ENCODE measurements at regions not wholly inside any gene's neighbourhood (a gene's known extent, or its start where the extent isn't known, plus 50 kb on each side); places are given as distances from the start of the nearest gene placed in this dataset.
"Not testable (repeated sequence)": the region's sequence is repeated elsewhere in the genome, so short reads cannot be mapped to it uniquely, and the experiment has no call there.

DNA sequence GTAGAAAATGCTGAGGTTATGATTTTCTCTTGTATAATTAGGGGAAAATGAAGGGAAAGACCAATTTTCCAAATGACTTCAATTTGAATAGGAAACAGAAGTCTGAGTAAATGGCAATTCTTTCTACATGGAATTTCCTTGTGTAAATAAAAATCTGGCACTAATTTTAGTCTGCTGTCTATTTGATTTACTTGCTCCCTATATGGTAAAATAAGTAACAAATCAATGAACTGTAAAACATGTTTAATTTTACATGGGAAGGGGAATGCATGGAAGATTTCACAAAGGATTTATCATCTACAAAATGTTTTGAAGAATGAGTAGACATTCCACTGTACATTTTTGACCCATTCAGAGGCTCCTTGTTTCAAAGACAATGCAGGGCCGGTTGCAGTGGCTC lies 811.6 kb upstream of the GOT2 start:
- DNase-seq (ENCODE audit: low read depth in 2 of 2) = peak in 1 of 2 experiments; percentile 19

DNA sequence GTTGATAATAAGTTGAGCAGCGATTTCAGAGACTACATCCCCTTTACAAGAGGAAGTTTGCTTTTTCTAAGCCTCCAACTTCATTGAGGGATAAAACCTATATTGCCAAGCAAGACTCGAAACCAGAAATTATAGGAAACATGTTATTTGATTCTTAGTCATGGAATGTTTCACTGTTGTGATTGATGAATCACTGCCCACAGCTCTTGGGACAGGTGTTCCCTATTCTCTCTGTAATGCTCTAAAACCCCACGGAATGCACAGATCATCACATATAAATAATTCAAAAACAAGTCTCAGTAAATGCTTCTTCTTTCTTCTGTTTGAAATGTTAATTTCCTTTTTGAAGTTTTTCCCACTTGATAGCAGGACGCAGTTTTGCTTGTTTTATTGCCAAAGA lies 809.5 kb upstream of the GOT2 start:
- peak; percentile 53 for DNase-seq (ENCODE audit: low read depth in 2 of 2)

DNA sequence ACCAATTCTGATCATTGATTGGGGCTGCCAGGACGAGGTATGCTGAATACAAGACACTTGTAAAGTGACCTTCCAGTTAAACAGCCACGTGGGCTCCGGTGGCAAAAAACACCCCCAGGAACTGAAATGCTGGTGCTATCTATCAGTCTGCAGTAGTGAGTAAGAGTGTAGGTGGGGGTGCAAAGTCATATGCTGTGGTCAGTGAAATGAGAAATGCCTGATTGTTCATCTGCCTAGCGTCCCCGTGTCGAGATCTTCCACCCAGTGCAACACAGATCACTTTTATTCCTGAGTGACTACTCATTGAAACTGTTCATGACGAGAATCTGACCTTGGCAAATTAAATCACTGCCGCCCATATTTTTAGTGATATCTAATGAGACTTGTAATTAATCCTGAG lies 806.5 kb upstream of the GOT2 start:
- DNase-seq (ENCODE audit: low read depth in 2 of 2) = no peak

DNA sequence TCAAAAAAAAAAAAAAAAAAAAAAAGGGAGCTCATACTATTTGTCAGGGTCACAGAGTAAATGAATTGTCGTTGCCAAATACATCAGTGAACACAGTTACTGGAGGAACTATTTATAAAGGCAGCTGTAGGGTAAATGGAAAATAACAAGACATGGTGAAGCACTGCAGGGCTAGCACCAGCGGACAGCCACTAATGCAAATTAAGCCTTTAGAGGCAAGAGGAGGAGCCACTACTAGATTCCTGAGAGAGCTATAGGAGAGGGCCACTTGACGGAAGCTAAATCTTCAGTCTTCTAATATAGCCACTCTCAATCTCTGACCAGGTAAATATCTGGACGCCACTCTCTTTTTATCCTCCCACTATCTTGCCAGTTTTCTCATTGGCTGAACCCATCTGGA lies 801.2 kb upstream of the GOT2 start:
- DNase-seq (ENCODE audit: low read depth in 2 of 2) = no peak

DNA sequence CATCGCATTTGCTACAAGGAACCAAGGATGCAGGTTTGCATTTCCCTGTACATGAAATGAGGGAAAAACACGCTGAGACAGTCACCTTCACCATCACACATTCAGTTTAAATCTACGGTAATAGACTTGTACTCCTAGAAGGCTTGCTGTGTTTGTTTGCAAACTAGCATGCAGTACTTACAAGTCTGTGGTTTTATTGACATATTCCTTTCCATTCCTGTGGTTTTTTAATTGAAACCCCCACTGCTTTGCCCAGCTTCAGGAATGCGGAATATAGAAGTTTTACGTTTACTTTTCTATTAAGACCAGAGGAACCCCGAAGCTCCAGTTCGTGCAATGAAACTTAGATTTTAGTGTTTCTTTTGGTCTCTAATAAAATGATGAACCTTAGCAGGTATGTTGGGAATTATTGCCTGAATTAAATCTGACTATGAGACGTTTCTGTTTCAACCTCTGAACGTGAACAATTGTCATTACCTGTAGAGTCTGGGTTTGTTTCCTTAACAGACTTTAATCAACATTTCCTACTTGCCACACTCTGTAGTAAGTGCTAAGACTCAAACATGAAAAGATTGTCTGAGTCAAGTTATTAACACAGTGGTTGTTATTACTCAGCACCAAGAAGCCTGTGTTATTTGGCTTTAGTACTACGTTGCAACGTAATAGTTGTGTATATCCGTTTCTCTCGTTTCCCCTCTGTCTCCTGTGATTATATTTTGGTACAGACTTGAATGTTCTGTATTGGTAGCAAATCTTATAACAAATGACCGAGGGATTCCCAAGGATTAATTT lies 793.3 kb upstream of the GOT2 start:
- peak; percentile 66 to 75 for DNase-seq (ENCODE audit: low read depth in 2 of 2)

DNA sequence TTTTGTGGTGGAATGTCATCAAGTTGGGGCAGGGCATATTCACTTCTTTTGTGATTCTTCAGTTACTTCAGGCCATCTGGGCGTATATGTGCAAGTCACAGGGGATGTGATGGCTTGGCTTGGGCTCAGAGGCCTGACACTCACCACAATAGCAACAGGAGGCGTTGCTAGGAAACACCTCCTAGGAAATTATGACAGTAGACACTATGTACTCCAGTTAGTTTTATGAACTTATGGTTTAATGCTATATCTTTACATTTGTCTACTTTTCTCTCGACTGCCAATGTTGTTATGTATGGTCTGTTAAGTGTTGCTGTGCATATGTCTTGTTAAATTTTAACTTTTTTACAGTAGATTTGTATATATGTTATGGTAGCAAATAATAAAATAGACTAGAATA lies 788.7 kb upstream of the GOT2 start:
- DNase-seq (ENCODE audit: low read depth in 2 of 2) = no peak

DNA sequence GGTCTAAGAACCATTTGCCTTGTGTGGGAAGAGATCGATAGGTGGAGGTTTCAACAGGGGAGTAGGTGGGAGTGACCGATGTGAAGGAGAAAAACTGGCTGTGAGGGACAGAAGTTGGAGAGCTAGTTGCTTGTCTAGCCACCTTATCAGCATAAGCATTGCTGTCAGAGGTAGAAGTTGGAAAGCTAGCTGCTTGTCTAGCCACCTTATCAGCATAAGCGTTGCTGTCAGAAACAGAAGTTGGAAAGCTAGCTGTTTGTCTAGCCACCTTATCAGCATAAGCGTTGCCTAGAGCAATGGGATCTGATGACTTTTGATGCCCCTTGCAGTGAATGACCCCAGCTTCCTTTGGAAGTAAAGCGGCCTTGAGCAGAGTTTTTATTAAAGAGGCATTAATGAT lies 784.6 kb upstream of the GOT2 start:
- DNase-seq (ENCODE audit: low read depth in 2 of 2) = not testable (repeated sequence)

DNA sequence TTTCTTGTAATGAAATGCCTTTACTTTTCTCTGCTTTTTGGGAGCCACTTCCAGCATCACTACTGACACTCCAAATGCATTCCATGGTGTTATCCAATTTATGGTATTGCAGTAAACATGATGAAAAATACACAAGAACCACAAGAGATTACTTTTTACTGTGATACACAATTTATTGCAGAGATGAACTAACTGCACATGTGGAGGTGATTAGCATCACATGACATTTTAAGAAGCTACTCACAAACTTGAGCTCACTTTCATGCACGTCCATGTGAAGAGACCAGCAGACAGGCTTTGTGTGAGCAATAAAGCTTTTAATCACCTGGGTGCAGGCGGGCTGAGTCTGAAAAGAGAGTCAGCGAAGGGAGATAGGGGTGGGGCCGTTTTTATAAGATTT lies 780.5 kb upstream of the GOT2 start:
- DNase-seq (ENCODE audit: low read depth in 2 of 2) = no peak

DNA sequence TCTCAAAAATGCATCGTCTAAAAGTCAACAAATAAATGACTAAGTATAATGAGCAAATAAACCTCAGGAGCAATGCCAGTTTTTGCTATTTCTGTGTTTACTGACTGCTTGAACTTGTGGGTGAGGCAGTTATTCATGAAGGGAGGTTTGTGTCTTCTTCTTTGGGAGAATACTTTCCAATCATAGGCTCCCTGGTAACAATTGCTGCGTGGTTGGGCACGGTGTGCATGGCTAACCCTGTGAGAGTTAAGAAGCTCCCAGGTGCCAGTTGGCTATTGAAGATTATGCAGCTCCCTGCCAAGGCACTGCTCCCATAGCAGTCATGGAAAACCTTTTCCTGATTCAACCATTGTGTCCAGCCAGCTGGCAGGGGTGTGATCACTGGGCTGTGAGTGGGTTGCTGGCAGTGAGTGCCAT lies 775.9 kb upstream of the GOT2 start:
- no peak for DNase-seq (ENCODE audit: low read depth in 2 of 2)

DNA sequence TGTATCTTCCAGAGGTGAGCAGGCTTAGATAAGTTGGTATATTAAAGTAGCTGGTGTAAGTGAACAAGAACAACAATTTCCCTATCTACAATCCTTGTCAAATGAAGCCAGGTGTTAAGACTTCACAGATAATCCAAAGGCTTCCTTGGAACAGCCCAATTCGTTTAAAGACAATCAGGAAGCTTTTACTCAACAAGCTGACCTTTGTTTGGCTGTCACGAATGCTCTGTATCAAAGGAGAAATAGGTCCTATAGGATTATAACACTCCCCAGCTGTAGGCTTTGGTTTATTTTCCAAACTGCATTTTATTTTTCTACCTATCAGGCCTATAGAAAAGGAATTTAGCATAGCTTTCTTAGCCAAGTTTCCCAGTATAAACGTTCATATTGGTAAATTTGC lies 766.5 kb upstream of the GOT2 start:
- DNase-seq (ENCODE audit: low read depth in 2 of 2) = no peak

DNA sequence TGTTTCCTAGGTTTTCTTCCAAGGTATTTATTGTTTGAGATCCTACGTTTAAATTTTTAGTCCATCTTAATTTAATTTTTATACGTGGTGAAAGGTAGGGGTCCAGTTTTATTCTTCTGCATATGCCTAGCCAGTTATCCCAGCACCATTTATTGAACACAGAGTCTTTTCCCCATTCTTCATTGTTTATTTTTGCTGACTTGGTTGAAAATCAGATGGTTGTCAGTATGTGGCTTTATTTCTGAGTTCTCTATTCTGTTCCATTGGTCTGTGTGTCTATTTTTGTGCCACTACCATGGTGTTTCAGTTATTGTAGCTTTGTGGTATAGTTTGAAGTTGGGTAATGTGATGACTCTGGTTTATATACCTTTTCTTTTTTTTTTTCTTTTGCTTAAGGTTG lies 753.0 kb upstream of the GOT2 start:
- DNase-seq (ENCODE audit: low read depth in 2 of 2) = no peak

DNA sequence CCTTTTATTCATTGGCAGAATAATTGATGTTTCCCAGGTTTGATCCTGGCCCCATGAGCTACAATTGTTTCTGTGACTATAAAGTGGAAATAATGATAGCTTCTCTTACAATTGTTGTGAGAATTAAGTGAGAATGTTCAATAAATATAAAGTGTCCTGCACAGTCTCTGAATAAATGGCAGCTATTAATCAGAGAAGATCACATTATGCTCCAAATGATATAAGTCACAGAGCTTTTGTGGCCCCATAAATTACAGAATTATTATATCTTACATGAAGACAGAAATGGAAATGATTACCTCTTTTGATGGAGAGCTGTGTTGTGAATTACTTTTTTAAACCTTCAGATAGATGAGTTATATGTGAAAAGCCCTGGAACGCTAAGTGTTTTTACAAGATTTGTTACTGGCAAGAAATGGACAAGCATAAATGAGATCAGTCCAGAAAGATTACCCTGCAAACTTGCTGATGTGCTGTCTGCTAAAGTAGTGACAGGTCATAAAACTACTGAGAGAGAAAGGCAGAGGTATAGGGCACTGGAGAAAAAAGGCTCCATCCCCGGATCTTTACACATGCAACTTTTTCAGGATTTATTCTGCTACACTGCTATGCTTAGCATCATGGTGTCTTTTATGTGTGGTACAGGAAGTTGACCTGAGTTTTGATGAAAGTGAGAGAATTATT lies 750.9 kb upstream of the GOT2 start:
- DNase-seq (ENCODE audit: low read depth in 2 of 2) = no peak

DNA sequence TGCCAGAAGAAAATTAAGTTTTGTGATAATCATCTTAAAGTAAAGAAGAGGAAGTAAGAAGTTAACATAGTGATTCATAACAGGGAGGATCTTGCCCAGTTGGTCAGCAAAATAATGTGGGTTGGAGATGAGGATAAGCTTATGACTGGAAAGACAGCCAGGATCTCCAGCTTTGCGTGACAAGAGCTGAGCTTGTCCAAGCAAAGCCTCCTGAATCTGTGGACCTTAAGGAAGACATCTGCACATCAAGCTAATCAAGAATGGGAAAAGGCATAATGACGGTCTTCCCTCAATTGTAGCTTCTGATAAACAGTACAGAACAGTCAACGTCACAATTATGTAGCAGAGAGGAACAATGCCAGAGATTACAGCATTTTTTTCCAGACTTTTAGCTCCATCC lies 744.7 kb upstream of the GOT2 start:
- no peak for DNase-seq (ENCODE audit: low read depth in 2 of 2)

DNA sequence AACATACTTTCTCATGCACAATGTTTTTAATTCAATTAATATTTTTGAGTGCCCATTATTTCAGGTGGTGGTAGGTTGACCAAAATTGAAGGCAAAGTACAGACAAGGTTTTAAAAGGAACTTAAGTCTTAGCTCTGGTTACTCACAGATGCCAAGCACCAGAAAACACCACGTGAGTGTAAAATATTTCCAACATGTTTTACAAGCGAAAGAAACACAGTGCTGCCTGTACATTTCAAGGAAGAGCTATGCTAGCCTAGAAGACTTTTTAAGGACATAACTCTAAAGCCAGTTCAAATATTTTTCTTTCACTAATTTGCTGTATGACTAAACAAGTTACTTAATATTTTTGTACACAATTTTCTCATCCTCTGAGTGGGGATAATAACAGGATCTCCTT lies 736.4 kb upstream of the GOT2 start:
- DNase-seq (ENCODE audit: low read depth in 2 of 2) = no peak

DNA sequence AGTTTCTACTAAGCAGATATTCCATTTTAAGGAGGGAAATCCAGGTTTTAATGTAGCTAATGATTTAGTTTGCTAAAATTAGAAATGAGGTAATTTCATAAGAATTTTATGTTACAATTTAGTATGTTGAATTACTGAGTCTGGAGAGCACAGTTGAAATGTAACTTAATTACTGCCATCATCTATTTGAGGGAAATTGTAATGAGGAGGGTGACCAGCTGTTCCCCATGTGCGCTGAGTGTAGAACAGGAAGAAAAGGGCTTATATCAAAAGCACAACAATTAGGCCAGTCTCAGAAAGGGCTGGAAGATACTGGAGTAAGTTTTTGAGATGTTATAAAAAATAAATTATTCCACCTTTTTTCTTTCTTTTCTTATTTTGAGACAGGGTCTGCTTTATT lies 735.1 kb upstream of the GOT2 start:
- no peak for DNase-seq (ENCODE audit: low read depth in 2 of 2)

DNA sequence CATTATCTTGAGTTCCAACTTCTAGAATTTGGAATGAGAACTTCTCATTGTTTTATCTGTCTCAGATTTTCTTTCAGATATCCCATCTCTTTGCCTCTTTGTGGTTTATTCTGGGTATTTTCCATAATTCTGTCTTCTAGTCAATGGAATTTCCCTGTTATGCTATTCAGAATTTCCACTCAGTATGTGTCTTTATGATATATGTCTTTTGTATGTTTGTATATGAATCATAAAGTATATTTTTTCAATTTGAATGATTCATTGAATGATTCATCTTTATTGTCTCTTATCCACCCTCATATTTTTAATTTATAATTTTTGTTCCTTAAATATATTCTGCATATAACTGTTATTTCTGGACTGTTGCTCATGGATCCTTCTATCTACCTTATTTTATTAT lies 729.7 kb upstream of the GOT2 start:
- peak; percentile 12 to 19 for DNase-seq (ENCODE audit: low read depth in 2 of 2)

DNA sequence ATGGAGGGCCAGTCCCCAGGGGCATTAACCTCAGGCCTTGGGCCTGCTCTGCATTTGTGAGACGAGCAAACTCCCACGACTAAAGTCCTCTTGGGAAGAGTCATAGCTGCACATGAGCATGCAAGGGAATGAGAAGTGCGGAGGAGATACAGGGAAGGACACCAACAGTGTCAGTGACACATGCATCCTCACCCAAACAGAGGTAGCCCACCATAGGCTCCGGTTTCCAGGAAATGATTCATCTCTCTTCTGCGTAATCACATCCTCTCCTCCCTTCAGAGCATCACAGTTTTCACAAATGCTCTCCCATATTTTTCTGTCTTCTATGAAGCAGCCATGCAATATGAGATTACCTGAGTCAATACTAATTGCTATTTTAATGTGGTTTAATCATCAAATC lies 725.7 kb upstream of the GOT2 start:
- DNase-seq (ENCODE audit: low read depth in 2 of 2) = no peak

DNA sequence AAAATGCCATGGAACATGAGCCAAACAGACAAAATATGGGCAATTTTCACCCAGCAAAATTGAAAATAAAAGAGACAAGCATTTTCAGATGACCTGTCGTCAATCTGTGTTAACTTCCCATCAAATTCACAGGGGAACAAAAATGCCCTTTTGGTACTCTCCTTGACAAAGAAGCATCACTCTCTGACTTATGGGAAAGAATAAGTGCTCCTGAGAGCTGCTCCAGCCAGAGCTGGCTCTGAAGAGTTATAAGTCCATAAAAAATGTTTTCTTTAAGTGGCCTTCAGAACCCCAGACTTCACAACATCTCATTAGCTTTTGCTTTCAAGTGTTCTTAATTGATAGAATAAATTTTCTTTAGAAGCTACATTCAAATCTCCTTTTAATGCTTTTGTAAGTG lies 721.4 kb upstream of the GOT2 start:
- DNase-seq (ENCODE audit: low read depth in 2 of 2) = no peak

DNA sequence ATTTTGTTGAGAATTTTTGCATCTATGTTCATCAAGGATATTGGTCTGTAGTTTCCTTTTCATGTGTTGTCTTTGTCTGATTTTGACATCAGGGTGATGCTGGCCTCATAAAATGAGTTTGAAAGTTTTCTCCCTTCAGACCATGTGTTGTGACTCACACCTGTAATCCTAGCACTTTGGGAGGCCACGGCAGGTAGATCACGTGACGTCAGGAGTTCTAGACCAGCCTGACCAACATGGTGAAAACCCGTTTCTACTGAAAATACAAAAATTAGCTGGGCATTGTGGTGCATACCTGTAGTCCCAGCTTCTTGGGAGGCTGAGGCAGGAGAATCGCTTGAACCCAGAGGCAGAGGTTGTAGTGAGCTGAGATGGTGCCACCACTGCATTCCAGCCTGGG lies 716.4 kb upstream of the GOT2 start:
- not testable (repeated sequence) for DNase-seq (ENCODE audit: low read depth in 2 of 2)

DNA sequence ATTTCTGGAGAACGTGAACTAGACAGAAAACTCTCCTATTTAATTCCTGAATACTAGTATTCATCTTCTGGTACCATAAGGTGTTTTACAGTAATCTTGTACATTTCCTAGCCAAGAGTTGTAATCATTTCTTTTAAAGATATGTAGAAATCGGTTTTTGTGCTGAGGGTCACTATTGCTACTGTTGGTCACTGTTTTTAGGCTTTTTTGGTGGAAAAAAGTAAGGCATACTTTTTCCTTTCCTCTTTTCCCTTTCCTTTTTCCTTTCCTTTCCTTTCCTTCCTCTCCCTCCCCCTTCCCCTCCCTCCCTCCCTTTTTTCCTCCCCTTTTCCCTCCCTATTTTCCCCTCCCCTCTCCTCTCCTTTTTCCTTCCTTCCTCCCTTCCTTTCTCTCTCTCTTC lies 706.4 kb upstream of the GOT2 start:
- no peak for DNase-seq (ENCODE audit: low read depth in 2 of 2)

DNA sequence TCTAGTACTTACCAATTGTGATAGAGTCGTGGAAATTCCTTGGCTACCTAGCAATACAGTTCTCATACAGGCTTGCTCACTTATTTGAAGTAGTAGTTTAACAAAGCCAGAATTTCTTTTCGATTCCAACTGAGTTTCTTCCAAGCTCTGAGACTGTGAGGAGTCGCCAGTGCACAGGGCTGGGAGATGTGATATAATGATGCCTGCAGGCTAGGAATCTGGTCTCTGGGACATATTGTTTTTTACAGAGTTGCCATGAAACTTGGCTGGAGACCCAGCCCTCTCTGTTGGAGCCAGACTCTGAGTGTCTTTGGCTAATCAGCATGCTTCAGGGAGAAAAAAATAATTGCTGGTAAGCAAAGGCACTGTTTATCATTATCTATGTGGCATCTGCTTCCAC lies 698.8 kb upstream of the GOT2 start:
- DNase-seq (ENCODE audit: low read depth in 2 of 2) = no peak

DNA sequence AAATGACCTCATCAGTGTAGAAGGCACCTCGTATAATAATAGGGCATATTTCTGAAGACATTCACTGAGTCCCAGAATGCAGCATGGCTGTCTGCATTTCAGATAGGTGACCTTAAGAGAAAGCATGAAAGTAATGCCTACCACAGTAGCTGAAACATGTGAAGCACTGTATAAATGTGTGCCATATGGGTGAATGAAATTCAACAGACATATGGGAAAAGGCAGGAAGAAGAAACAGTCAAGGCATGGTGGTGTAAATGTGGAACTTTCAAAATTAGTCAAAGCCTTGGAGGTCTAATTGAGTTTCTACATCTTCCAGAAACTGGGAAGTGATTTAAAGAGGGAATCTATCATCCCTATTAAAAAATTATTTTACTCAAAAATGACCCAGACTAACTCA lies 698.2 kb upstream of the GOT2 start:
- DNase-seq (ENCODE audit: low read depth in 2 of 2) = no peak

DNA sequence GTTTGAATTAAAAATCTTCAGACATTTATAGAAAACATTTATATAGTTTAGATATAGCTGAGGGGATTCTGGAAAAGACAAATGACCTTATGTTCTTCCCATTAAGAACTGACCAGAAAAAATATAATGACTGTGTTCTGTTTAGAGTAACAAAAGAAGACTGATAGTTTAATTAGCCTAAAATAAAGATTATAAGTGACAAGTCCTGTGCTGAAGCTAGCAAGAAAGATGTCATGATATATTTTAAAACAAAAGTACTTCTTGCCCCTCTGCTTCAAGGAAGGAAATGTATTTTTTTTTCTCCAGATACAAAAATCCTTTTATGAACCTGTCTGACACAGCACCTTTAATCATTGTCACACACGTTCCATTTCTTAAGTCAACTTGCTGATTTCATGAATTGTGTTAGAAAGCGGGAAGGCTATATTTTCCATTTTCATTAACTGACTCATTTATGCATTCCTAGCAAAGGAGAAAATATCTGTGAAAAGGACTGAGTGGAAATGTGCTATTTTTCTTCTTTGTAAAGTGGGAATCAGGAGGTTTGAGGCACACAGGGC lies 690.7 kb upstream of the GOT2 start:
- no peak for DNase-seq (ENCODE audit: low read depth in 2 of 2)

Measured in fibroblast of skin of left biceps (primary cell).